Astrocyte (in vitro differentiated cells and primary cell): ENCODE measurements at regions not wholly inside any gene's neighbourhood (a gene's known extent, or its start where the extent isn't known, plus 50 kb on each side); places are given as distances from the start of the nearest gene placed in this dataset.

Experiments used
- CTCF ChIP-seq: IDR thresholded peaks from 2 replicates; pipeline ENCODE4 v1.5.1; 2011; ENCODE audit warnings: low read depth, mild to moderate bottlenecking, inconsistent platforms, low read length, moderate library complexity; ENCODE audit not compliant: insufficient read depth
- EZH2 ChIP-seq: IDR thresholded peaks from 2 replicates; pipeline ENCODE4 v1.6.1; 2012; ENCODE audit warnings: mild to moderate bottlenecking, low read length, inconsistent platforms; ENCODE audit not compliant: insufficient read depth

GRCh38 chr20:51154708-51155690 lies 132.1 kb upstream of the KCNG1 start:
- TF ChIP-seq CTCF (no peak), EZH2 (no peak)
